Stimulated activated naive CD8-positive, alpha-beta T cell treated with anti-CD3 and anti-CD28 coated beads, Interleukin-15, Interleukin-2, amounts not matched to agents 100 ng/mL and 50 ng/mL, for 24 hours (primary cell): ENCODE measurements at regions not wholly inside any gene's neighbourhood (a gene's known extent, or its start where the extent isn't known, plus 50 kb on each side); places are given as distances from the start of the nearest gene placed in this dataset.
"Not testable (repeated sequence)": the region's sequence is repeated elsewhere in the genome, so short reads cannot be mapped to it uniquely, and the experiment has no call there.

Experiments
- H3K27ac Mint-ChIP-seq: one replicate; pipeline ENCODE4 v1.8.0; 2021; ENCODE audit warnings: mild to moderate bottlenecking, mixed read lengths
- H3K27me3 Mint-ChIP-seq: one replicate; pipeline ENCODE4 v1.8.0; 2021; ENCODE audit warnings: mixed read lengths
- H3K36me3 Mint-ChIP-seq: one replicate; pipeline ENCODE4 v1.8.0; 2021; ENCODE audit warnings: low read depth, mixed read lengths
- H3K4me1 Mint-ChIP-seq: one replicate; pipeline ENCODE4 v1.8.0; 2021; ENCODE audit warnings: low read depth, mixed read lengths
- H3K4me3 Mint-ChIP-seq: one replicate; pipeline ENCODE4 v1.8.0; 2021; ENCODE audit warnings: mild to moderate bottlenecking, mixed read lengths
- H3K9me3 Mint-ChIP-seq: one replicate; pipeline ENCODE4 v1.8.0; 2021; ENCODE audit warnings: mixed read lengths

- H3K4me3 Mint-ChIP-seq: no peak overlapping the region
- no peak overlapping the region for H3K27ac Mint-ChIP-seq
- no peaks in the 10 kb centered on the region for H3K9me3 Mint-ChIP-seq
- H3K36me3 Mint-ChIP-seq: no peaks in the 10 kb centered on the region
- H3K4me1 Mint-ChIP-seq: no peaks in the 10 kb centered on the region
- H3K27me3 Mint-ChIP-seq: peaks cover 13% of the 10 kb centered on the region
These were observed 72.7 kb upstream of the NALF2 start for GRCh38 chrX:69431420-69431819.

- H3K4me1 Mint-ChIP-seq: no peaks in the 10 kb centered on the region
- no peaks in the 10 kb centered on the region for H3K9me3 Mint-ChIP-seq
- peaks cover 13% of the 10 kb centered on the region for H3K27me3 Mint-ChIP-seq
- H3K4me3 Mint-ChIP-seq: no peak overlapping the region
- no peaks in the 10 kb centered on the region for H3K36me3 Mint-ChIP-seq
- H3K27ac Mint-ChIP-seq: no peak overlapping the region
These were observed 73.3 kb upstream of the NALF2 start for GRCh38 chrX:69430785-69431184.

DNA sequence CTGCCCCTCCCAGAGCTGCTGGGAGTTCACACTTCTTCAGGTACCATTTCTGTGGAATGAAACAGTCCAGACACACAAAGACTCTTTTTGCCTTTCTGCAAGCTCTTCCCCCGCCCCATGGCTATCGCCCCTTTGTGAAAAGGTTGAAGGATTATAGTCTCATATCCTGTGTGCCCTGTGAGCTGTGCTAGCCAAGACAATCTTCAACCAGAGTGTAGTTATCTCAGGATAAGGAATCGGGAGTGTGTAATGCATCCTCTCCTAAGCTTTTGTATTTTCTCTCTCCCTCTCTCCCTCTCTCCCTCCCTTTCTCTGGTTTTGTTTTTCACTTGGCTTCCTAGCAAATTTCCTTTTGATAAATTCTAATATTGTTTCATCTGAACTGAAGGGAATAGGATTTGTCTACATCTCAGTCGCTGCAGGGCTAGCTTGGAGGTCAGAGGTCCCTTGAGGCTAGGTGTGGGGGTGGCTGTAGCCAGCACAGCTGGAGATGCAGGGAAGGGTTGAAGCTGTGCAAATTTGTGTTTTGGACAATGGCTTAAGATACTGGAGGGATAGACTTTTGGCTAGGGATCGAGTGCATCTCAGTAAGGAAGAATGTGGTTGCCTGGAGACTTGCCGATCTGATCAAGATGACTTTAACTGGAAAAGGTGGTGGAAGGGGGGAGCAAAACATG, 74.6 kb upstream of the NALF2 start:
- Mint-ChIP-seq H3K4me3 (no peak overlapping the region), H3K36me3 (no peaks in the 10 kb centered on the region), H3K27ac (no peak overlapping the region), H3K9me3 (no peaks in the 10 kb centered on the region), H3K4me1 (no peaks in the 10 kb centered on the region), H3K27me3 (peaks cover 13% of the 10 kb centered on the region)

GRCh38 chrX:69428216-69428615, 75.9 kb upstream of the NALF2 start:
- no peak overlapping the region for H3K27ac Mint-ChIP-seq
- H3K27me3 Mint-ChIP-seq: peaks cover 13% of the 10 kb centered on the region
- no peaks in the 10 kb centered on the region for H3K36me3 Mint-ChIP-seq
- H3K4me3 Mint-ChIP-seq: no peak overlapping the region
- no peaks in the 10 kb centered on the region for H3K4me1 Mint-ChIP-seq
- H3K9me3 Mint-ChIP-seq: no peaks in the 10 kb centered on the region

GRCh38 chrX:69424910-69425309, 79.2 kb upstream of the NALF2 start:
- Mint-ChIP-seq H3K27me3 (peaks cover 6% of the 10 kb centered on the region), H3K4me1 (no peaks in the 10 kb centered on the region), H3K9me3 (no peaks in the 10 kb centered on the region), H3K36me3 (no peaks in the 10 kb centered on the region), H3K4me3 (no peak overlapping the region), H3K27ac (no peak overlapping the region)

- no peaks in the 10 kb centered on the region for H3K4me1 Mint-ChIP-seq
- H3K27ac Mint-ChIP-seq: no peak overlapping the region
- H3K27me3 Mint-ChIP-seq: no peaks in the 10 kb centered on the region
- H3K36me3 Mint-ChIP-seq: no peaks in the 10 kb centered on the region
- no peaks in the 10 kb centered on the region for H3K9me3 Mint-ChIP-seq
- no peak overlapping the region for H3K4me3 Mint-ChIP-seq
These were observed 80.0 kb upstream of the NALF2 start for GRCh38 chrX:69424161-69424560.

DNA sequence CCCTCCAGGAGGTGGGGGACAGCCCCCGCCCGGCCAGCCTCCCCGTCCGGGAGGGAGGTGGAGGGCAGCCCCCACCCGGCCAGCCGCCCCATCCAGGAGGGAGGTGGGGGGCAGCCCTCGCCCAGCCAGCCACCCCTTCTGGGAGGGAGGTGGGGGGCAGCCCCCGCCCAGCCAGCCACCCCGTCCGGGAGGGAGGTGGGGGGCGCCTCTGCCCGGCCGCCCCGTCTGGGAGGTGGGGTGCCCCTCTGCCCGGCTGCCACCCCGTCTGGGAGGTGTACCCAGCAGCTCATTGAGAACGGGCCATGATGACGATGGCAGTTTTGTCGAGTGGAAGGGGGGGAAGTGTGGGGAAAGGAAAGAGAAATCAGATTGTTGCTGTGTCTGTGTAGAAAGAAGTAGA, 81.9 kb upstream of the NALF2 start:
- not testable (repeated sequence) for H3K27me3 Mint-ChIP-seq, H3K4me1 Mint-ChIP-seq, H3K4me3 Mint-ChIP-seq, H3K9me3 Mint-ChIP-seq, H3K27ac Mint-ChIP-seq, H3K36me3 Mint-ChIP-seq

GRCh38 chrX:69415698-69416097, 88.4 kb upstream of the NALF2 start:
- Mint-ChIP-seq H3K9me3 (no peaks in the 10 kb centered on the region), H3K27me3 (no peaks in the 10 kb centered on the region), H3K36me3 (no peaks in the 10 kb centered on the region), H3K4me1 (no peaks in the 10 kb centered on the region), H3K4me3 (no peak overlapping the region), H3K27ac (no peak overlapping the region)

- no peak overlapping the region for H3K4me3 Mint-ChIP-seq
- no peaks in the 10 kb centered on the region for H3K36me3 Mint-ChIP-seq
- H3K9me3 Mint-ChIP-seq: no peaks in the 10 kb centered on the region
- H3K4me1 Mint-ChIP-seq: no peaks in the 10 kb centered on the region
- H3K27ac Mint-ChIP-seq: no peak overlapping the region
- no peaks in the 10 kb centered on the region for H3K27me3 Mint-ChIP-seq
These were observed 91.5 kb upstream of the NALF2 start for GRCh38 chrX:69412661-69413060.

DNA sequence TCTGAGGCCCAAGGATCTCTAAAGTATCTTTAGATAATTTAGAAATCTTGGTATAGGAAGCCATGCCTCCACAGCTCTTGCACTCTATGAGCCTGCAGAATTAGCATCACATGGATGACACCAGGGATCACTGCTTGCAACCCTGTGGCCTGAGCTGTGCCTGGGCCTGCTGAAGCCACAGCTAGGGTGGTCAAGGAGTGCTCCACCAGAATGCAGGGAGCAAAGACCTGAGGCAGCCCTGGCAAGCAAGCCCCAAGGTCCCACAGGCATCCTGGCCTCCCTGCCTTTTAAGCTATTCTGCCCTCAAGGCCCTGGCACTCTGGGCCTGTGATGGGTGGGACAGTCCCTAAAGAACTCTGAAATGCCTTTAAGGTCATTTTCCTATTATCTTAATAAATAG, 105.2 kb upstream of the NALF2 start:
- Mint-ChIP-seq H3K27me3 (no peaks in the 10 kb centered on the region), H3K36me3 (no peaks in the 10 kb centered on the region), H3K27ac (no peak overlapping the region), H3K4me1 (no peaks in the 10 kb centered on the region), H3K9me3 (no peaks in the 10 kb centered on the region), H3K4me3 (no peak overlapping the region)

GRCh38 chrX:69396916-69397315, 107.2 kb upstream of the NALF2 start:
- no peaks in the 10 kb centered on the region for H3K4me1 Mint-ChIP-seq
- no peaks in the 10 kb centered on the region for H3K36me3 Mint-ChIP-seq
- no peaks in the 10 kb centered on the region for H3K9me3 Mint-ChIP-seq
- no peak overlapping the region for H3K4me3 Mint-ChIP-seq
- no peak overlapping the region for H3K27ac Mint-ChIP-seq
- H3K27me3 Mint-ChIP-seq: no peaks in the 10 kb centered on the region

DNA sequence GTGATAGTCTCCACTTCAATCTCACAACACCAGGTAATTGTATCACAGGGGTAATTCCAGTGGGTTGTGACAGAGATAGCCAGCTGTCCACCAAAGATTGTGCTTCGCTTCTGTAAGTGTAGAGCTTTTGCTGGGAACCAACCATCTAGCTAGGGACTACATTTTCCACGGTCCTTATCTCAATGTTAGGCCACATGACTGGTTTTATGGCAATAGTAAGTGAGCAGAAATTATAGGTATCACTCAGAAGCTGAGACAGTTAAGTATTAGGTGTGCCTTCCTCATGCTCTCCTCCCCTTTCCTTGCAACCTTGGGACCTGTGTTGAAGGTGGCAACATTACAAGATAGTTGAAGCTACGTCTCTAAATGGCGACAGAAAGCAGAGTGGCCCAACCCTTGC, 108.8 kb upstream of the NALF2 start:
- Mint-ChIP-seq H3K36me3 (no peaks in the 10 kb centered on the region), H3K4me1 (no peaks in the 10 kb centered on the region), H3K27me3 (no peaks in the 10 kb centered on the region), H3K4me3 (no peak overlapping the region), H3K9me3 (no peaks in the 10 kb centered on the region), H3K27ac (no peak overlapping the region)

DNA sequence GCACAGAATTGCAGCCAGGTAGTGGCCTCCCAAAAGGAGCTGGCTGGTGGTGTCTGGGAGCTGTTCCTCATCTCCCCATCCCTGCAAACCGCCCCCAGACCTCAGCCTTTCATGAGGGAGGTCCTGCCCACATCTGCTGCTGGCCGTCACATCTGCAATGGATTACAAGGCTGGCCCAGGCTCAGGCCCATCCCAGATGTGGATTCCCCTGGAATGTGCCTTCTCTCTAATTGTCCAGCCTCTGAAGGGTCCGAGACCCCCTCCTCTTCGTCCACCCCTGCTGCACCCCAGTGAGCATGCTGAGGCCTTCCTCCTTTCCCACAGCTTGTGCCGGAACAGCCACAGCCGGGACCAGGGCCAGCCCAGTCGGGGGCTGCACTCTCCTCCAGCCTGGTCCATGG, 115.0 kb upstream of the NALF2 start:
- Mint-ChIP-seq H3K36me3 (no peaks in the 10 kb centered on the region), H3K27ac (no peak overlapping the region), H3K9me3 (no peaks in the 10 kb centered on the region), H3K4me1 (no peaks in the 10 kb centered on the region), H3K27me3 (peaks cover 8% of the 10 kb centered on the region), H3K4me3 (no peak overlapping the region)

DNA sequence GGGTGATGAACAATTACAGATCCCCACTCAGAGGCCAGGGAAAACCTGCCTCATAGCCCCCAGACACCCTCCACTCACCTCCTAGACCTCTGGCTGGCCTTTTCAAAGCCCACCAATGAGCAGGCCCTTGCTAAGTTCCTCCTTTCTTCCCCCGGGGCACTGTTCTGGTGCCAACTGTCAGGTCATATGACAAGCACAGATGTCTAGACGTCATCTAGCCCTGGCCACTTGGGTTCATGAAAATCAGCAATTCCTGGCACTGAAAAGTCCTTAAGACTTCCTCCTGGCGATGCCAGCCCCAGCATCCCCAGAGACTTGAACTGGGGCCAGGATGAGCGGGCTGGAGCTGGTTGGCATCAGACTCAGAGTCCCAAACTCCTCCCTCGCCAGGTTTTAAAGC, 115.6 kb upstream of the NALF2 start:
- Mint-ChIP-seq H3K27me3 (peaks cover 8% of the 10 kb centered on the region), H3K4me1 (no peaks in the 10 kb centered on the region), H3K9me3 (no peaks in the 10 kb centered on the region), H3K27ac (no peak overlapping the region), H3K36me3 (no peaks in the 10 kb centered on the region), H3K4me3 (no peak overlapping the region)

GRCh38 chrX:69387567-69388487, 116.3 kb upstream of the NALF2 start:
- Mint-ChIP-seq H3K27me3 (peaks cover 10% of the 10 kb centered on the region), H3K36me3 (no peaks in the 10 kb centered on the region), H3K4me1 (no peaks in the 10 kb centered on the region), H3K4me3 (no peak overlapping the region), H3K27ac (no peak overlapping the region), H3K9me3 (no peaks in the 10 kb centered on the region)

GRCh38 chrX:69386681-69387080, 117.4 kb upstream of the NALF2 start:
- no peaks in the 10 kb centered on the region for H3K9me3 Mint-ChIP-seq
- no peak overlapping the region for H3K27ac Mint-ChIP-seq
- no peaks in the 10 kb centered on the region for H3K4me1 Mint-ChIP-seq
- no peak overlapping the region for H3K4me3 Mint-ChIP-seq
- H3K27me3 Mint-ChIP-seq: peaks cover 10% of the 10 kb centered on the region
- H3K36me3 Mint-ChIP-seq: no peaks in the 10 kb centered on the region
